ENCODE measurements at regions not wholly inside any gene's neighbourhood (a gene's known extent, or its start where the extent isn't known, plus 50 kb on each side); places are given as distances from the start of the nearest gene placed in this dataset.

GRCh38 chr6:117075218-117075617, 190.1 kb upstream of the VGLL2 start:
- Histone ChIP-seq H3K36me3 (no peaks in the 10 kb centered on the region), H3K27ac (no peak overlapping the region), H3K4me3 (no peak overlapping the region), H3K9me3 (peaks cover 0 to 3% (median 0%) of the 10 kb centered on the region in 12 donors), H3K4me1 (peaks cover 0 to 5% (median 0%) of the 10 kb centered on the region in 12 donors), H3K27me3 (no peaks in the 10 kb centered on the region)
- ATAC-seq (no peak), DNase-seq (no peak)
- 49 to 57% (median 53%) methylated on average over 5 of the region's 5 CpGs for WGBS, 4 donors
- no peak for TF ChIP-seq POLR2A (IDR thresholded peaks at IDR 0.05)
- TF ChIP-seq CTCF (IDR thresholded peaks at IDR 0.05): no peak
- intact Hi-C loops (cut with DNase I): no loop called here

- no peak for TF ChIP-seq POLR2A (IDR thresholded peaks at IDR 0.05)
- no peak for TF ChIP-seq CTCF (IDR thresholded peaks at IDR 0.05)
- Histone ChIP-seq H3K4me1 (peaks cover 0 to 5% (median 0%) of the 10 kb centered on the region in 12 donors), H3K4me3 (no peak overlapping the region), H3K27ac (no peak overlapping the region), H3K36me3 (no peaks in the 10 kb centered on the region), H3K27me3 (no peaks in the 10 kb centered on the region), H3K9me3 (no peaks in the 10 kb centered on the region)
- DNase-seq (no peak), ATAC-seq (no peak)
- intact Hi-C loops (cut with DNase I): no loop called here
- 24 to 28% (median 26%) methylated on average over 3 of the region's 3 CpGs for WGBS, 4 donors
Observed at GRCh38 chr6:117076076-117076475, 189.3 kb upstream of the VGLL2 start.

GRCh38 chr6:117077300-117077699, 188.1 kb upstream of the VGLL2 start:
- WGBS, 4 donors: 75 to 87% (median 80%) methylated on average over 4 of the region's 4 CpGs
- intact Hi-C loops (cut with DNase I): no loop called here
- no peak for TF ChIP-seq POLR2A (IDR thresholded peaks at IDR 0.05)
- TF ChIP-seq CTCF (IDR thresholded peaks at IDR 0.05): no peak
- Histone ChIP-seq H3K4me3 (no peak overlapping the region), H3K9me3 (no peaks in the 10 kb centered on the region), H3K36me3 (no peaks in the 10 kb centered on the region), H3K27ac (no peak overlapping the region), H3K27me3 (no peaks in the 10 kb centered on the region), H3K4me1 (peaks cover 0 to 5% (median 0%) of the 10 kb centered on the region in 12 donors)
- ATAC-seq: no peak
- no peak for DNase-seq

- no peak for TF ChIP-seq CTCF (IDR thresholded peaks at IDR 0.05)
- TF ChIP-seq POLR2A (IDR thresholded peaks at IDR 0.05): no peak
- ATAC-seq: no peak
- no peak overlapping the region for H3K4me3 ChIP-seq
- 55 to 64% (median 61%) methylated on average over 2 of the region's 2 CpGs for WGBS, 4 donors
- peaks cover 0 to 5% (median 0%) of the 10 kb centered on the region in 12 donors for H3K4me1 ChIP-seq
- intact Hi-C loops (cut with DNase I): no loop called here
- DNase-seq: no peak
- no peaks in the 10 kb centered on the region for H3K9me3 ChIP-seq
- no peaks in the 10 kb centered on the region for H3K27me3 ChIP-seq
- H3K27ac ChIP-seq: no peak overlapping the region
- no peaks in the 10 kb centered on the region for H3K36me3 ChIP-seq
Observed at GRCh38 chr6:117078624-117079023, 186.7 kb upstream of the VGLL2 start.

Measured in heart left ventricle (tissue), 16 donors.